K562 (cell line): ENCODE measurements at regions not wholly inside any gene's neighbourhood (a gene's known extent, or its start where the extent isn't known, plus 50 kb on each side); places are given as distances from the start of the nearest gene placed in this dataset.

Experiments used
- ATAC-seq: fragments of 200-7000 bp; cut with Tn5 transposase; 3 replicates; pipeline ENCODE4 v1.9.1; 2020; ENCODE audit warnings: moderate library complexity
- BruUV-seq: library from RNA; stranded (reverse); fragments of 400-500 nt; replicated peaks from 2 replicates; lab custom pipeline; 2021; lab: Mats Ljungman, UMichigan
- CTCF ChIA-PET: fragments of 300-600 bp; formaldehyde crosslinking; extraction: SDS; loops from one replicate; lab custom pipeline; 2021; ENCODE audit warnings: low intra/inter-chr PET ratio; lab: Yijun Ruan, JAX
- POLR2A ChIA-PET: fragments of 300-600, 350-650 bp; sonication (Branson Sonifier 250); formaldehyde crosslinking; extraction: SDS; loops from one replicate; lab custom pipeline; 2021; ENCODE audit warnings: antibody characterized with exemption, inconsistent platforms; lab: Yijun Ruan, JAX
- DNase-seq, 4 experiments: peaks; one replicate each; pipeline versions ENCODE4 v3.0.0 to v3.0.0-alpha.2; 2011 to 2018; ENCODE audit warnings: low spot score in 3 of 4, mixed read lengths in 3 of 4; ENCODE audit errors: extremely low read depth in 1 of 4
- FAIRE-seq: peaks from 2 replicates; lab custom pipeline; 2011; peaks lifted over from hg19 to GRCh38; lab: Jason Lieb, UNC
- H2AFZ ChIP-seq: 2 replicates; pipeline ENCODE4 v1.6.0; 2011; ENCODE audit warnings: low read depth, low read length, control low read depth, inconsistent platforms
- H3K27ac ChIP-seq: fragments of 200-600 bp; 3 replicates; pipeline ENCODE4 v1.8.0; 2011; ENCODE audit warnings: low read depth, mild to moderate bottlenecking, control low read depth, inconsistent platforms, low read length, moderate library complexity, mixed read lengths; ENCODE audit errors: extremely low read depth
- H3K27me3 ChIP-seq, 2 experiments: fragments of 300-600 bp in 1 of 2; 2 replicates in 1 of 2; 3 replicates in 1 of 2; pipeline versions ENCODE4 v1.6.0 to v1.8.0; 2011; ENCODE audit warnings: inconsistent platforms in 2 of 2, low read length in 2 of 2, mild to moderate bottlenecking in 1 of 2, mixed read lengths in 1 of 2, moderate library complexity in 1 of 2; ENCODE audit not compliant: control insufficient read depth in 2 of 2, insufficient read depth in 2 of 2
- H3K36me3 ChIP-seq: fragments of 300-600 bp; 3 replicates; pipeline ENCODE4 v1.8.0; 2011; ENCODE audit warnings: mild to moderate bottlenecking, low read length, inconsistent platforms; ENCODE audit not compliant: control insufficient read depth, insufficient read depth
- H3K4me1 ChIP-seq, 2 experiments: fragments of 200-600 bp in 1 of 2; replicated peaks in 1 of 2; 2 replicates in 1 of 2; 3 replicates in 1 of 2; pipeline versions ENCODE4 v1.5.1 to v1.8.0; 2011; ENCODE audit warnings: inconsistent platforms in 2 of 2, low read length in 2 of 2, mild to moderate bottlenecking in 1 of 2, mixed read lengths in 1 of 2, moderate library complexity in 1 of 2; ENCODE audit not compliant: control insufficient read depth in 2 of 2, insufficient read depth in 2 of 2
- H3K4me2 ChIP-seq: 2 replicates; pipeline ENCODE4 v1.6.1; 2011; ENCODE audit warnings: low read length, control low read depth, inconsistent platforms, mixed read lengths; ENCODE audit not compliant: insufficient read depth
- H3K4me3 ChIP-seq: fragments of 200-600 bp; sonication (generic), shearing (Covaris generic); 2 replicates; pipeline ENCODE4 v1.5.1; 2016; ENCODE audit warnings: control low read depth, inconsistent platforms
- H3K79me2 ChIP-seq: fragments of 200-600 bp; 3 replicates; pipeline ENCODE4 v1.8.0; 2011; ENCODE audit warnings: low read length, inconsistent platforms; ENCODE audit not compliant: control insufficient read depth, insufficient read depth
- H3K9ac ChIP-seq, 2 experiments: 2 replicates each; pipeline versions ENCODE4 v1.6.0 to v1.6.1; 2011; ENCODE audit warnings: low read depth in 2 of 2, low read length in 2 of 2, control low read depth in 1 of 2, inconsistent platforms in 1 of 2, mild to moderate bottlenecking in 1 of 2, mixed read lengths in 1 of 2; ENCODE audit not compliant: insufficient read depth in 1 of 2
- H3K9me1 ChIP-seq: one replicate; pipeline ENCODE4 v1.6.0; 2011; ENCODE audit warnings: inconsistent platforms, mild to moderate bottlenecking, low read length, moderate library complexity; ENCODE audit not compliant: control insufficient read depth, insufficient read depth
- H3K9me3 ChIP-seq: replicated peaks from 2 replicates; pipeline ENCODE4 v1.5.1; 2011; ENCODE audit warnings: low read depth, low read length, inconsistent platforms; ENCODE audit not compliant: control insufficient read depth, insufficient read depth
- H4K20me1 ChIP-seq: replicated peaks from 2 replicates; pipeline ENCODE4 v1.6.1; 2011; ENCODE audit warnings: low read length, inconsistent platforms, mixed read lengths; ENCODE audit not compliant: control insufficient read depth, insufficient read depth
- BACH1 ChIP-seq: fragments of 200-800 bp; sonication (Bioruptor generic); IDR thresholded peaks from 2 replicates; pipeline ENCODE4 v1.6.1; 2016; ENCODE audit warnings: missing genetic modification characterization, missing compliant biosample characterization
- BCLAF1 ChIP-seq, 2 experiments: fragments of 450-650 bp in 1 of 2; IDR thresholded peaks; 2 replicates each; pipeline ENCODE4 v1.6.1; 2011 to 2017; ENCODE audit warnings: low read depth in 2 of 2, antibody characterized with exemption in 1 of 2, borderline replicate concordance in 1 of 2, low read length in 1 of 2, mild to moderate bottlenecking in 1 of 2, mixed read lengths in 1 of 2; ENCODE audit not compliant: control insufficient read depth in 1 of 2
- CBFA2T3 ChIP-seq: fragments of 450-650 bp; IDR thresholded peaks from 2 replicates; pipeline ENCODE4 v1.6.1; 2017
- KDM5B ChIP-seq: fragments of 200-600 bp; sonication (generic); IDR thresholded peaks from 2 replicates; pipeline ENCODE4 v1.6.1; 2012; ENCODE audit warnings: low read depth, mild to moderate bottlenecking, moderate library complexity, low read length, control low read depth, inconsistent platforms; ENCODE audit not compliant: insufficient replicate concordance
- TFAM ChIP-seq: fragments of 250-450 bp; sonication (Bioruptor Pico); conservative IDR thresholded peaks from 2 replicates; pipeline ENCODE4 v1.5.0; 2021; ENCODE audit warnings: mild to moderate bottlenecking, moderate library complexity
- XRCC4 ChIP-seq: IDR thresholded peaks from one replicate; pipeline ENCODE4 v1.6.1; 2011; ENCODE audit not compliant: insufficient read depth, insufficient read length; ENCODE audit errors: extremely low read depth
- ZNF280A ChIP-seq: fragments of 450-650 bp; IDR thresholded peaks from 2 replicates; pipeline ENCODE4 v1.6.1; 2018; ENCODE audit warnings: mild to moderate bottlenecking, low read depth; ENCODE audit not compliant: partially characterized antibody
- ZNF444 ChIP-seq: fragments of 250-450 bp; sonication (Bioruptor Pico); IDR thresholded peaks from 2 replicates; pipeline ENCODE4 v1.4.0; 2020; ENCODE audit warnings: mild to moderate bottlenecking, moderate library complexity
- ZNF766 ChIP-seq: fragments of 200-800 bp; sonication (Bioruptor generic); conservative IDR thresholded peaks from 2 replicates; pipeline ENCODE4 v1.6.1; 2016; ENCODE audit warnings: missing genetic modification characterization, missing compliant biosample characterization
- WGBS: fragments of 100-300 bp; shearing (Covaris generic); methylation state at CpG from one replicate; pipeline ENCODE4 v1.1.6; 2016; ENCODE audit warnings: low coverage, mixed read lengths; ENCODE audit not compliant: insufficient coverage; ENCODE audit errors: missing lambda C conversion rate; 5-methylcytosine and 5-hydroxymethylcytosine counted together
- in situ Hi-C: fragments of 300-500 bp; cut with MboI; formaldehyde crosslinking; loops from 4 replicates; pipeline ENCODE4 v1.15.0; 2018; ENCODE audit warnings: inconsistent platforms, mixed read lengths
- intact Hi-C: fragments of 100-400 bp; cut with micrococcal nuclease; formaldehyde crosslinking; loops from 2 replicates; pipeline ENCODE4 v1.14.2; 2022
- TF ChIP-seq, protein P1 (sequence below): sonication (generic); formaldehyde crosslinking; IDR thresholded peaks from 2 replicates; pipeline ENCODE4 v1.8.1; 2022; ENCODE audit warnings: missing genetic modification reagents

DNA sequence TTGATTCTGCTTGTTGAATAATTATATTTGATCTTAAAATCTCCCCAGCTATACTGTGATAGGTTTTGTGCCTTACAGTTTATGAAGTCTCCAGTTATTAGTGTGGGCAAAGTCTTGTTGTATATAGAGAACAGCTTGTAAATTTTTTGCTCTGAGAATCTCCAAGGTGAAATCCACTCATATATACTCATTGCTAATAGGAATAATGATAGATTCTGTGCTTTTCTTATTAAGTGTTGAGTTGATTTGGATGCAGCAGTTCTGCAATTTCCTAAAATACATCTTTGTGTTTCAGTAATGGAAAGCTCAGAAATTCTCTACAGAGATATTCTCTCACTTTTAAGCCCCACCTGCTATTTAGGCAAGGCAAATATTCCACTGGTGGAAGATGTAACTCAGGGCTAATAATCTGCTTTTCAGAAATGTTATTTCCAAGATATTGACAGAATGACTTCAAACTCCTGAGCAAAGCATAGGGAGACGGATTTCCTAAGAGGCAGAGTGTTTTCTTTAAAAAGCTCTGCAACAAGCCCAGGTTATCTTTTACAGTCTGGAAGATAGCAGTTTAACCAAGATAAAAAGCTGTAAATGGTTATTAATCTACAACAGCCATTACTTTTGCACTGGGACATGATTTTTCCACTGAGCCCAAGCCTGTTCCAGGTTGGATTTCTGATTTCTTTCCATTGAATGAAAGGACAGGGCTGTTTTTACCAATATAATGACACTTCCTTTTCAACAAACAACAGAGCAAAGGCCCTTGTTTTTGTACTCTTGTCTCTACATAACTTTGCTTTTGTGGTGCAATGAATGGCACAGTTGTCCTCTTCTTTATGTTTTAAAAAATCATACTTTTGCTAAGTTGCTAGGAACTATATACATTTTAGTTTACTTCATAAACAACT is 239.9 kb upstream of the ATP2B1 start:
- no peaks in the 10 kb centered on the region for H3K9me1 ChIP-seq
- no peak overlapping the region for H3K4me3 ChIP-seq
- TF ChIP-seq ZNF766 (no peak), KDM5B (no peak), CBFA2T3 (no peak), BACH1 (no peak), BCLAF1 (IDR thresholded peaks at IDR 0.05; ENCODE audit: borderline replicate concordance in 1 of 2, control insufficient read depth in 1 of 2, low read depth in 2 of 2, low read length in 1 of 2) (no peak), ZNF280A (no peak), XRCC4 (no peak), ZNF444 (CRISPR knock-in tag) (no peak), TFAM (no peak)
- TF ChIP-seq, protein P1, sequence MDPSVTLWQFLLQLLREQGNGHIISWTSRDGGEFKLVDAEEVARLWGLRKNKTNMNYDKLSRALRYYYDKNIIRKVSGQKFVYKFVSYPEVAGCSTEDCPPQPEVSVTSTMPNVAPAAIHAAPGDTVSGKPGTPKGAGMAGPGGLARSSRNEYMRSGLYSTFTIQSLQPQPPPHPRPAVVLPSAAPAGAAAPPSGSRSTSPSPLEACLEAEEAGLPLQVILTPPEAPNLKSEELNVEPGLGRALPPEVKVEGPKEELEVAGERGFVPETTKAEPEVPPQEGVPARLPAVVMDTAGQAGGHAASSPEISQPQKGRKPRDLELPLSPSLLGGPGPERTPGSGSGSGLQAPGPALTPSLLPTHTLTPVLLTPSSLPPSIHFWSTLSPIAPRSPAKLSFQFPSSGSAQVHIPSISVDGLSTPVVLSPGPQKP = no peak
- no peaks in the 10 kb centered on the region for H3K27me3 ChIP-seq
- no peak overlapping the region for H3K27ac ChIP-seq
- in situ Hi-C loops = no loop called here
- H3K4me2 ChIP-seq = no peak overlapping the region
- ATAC-seq = no peak
- BruUV-seq = no TSS peak
- ChIA-PET POLR2A (no interaction called here), CTCF (no interaction called here)
- no peaks in the 10 kb centered on the region for H3K79me2 ChIP-seq
- H3K4me1 ChIP-seq = no peaks in the 10 kb centered on the region
- no peaks in the 10 kb centered on the region for H3K36me3 ChIP-seq
- intact Hi-C loops = no loop called here
- no peak for FAIRE-seq
- no peaks in the 10 kb centered on the region for H3K9me3 ChIP-seq
- H2AFZ ChIP-seq = no peak overlapping the region
- WGBS = 0% methylated on average over 1 of the region's 1 CpG
- DNase-seq = no peak
- no peaks in the 10 kb centered on the region for H4K20me1 ChIP-seq
- no peak overlapping the region for H3K9ac ChIP-seq
